ENCODE measurements at regions not wholly inside any gene's neighbourhood (a gene's known extent, or its start where the extent isn't known, plus 50 kb on each side); places are given as distances from the start of the nearest gene placed in this dataset.

DNA sequence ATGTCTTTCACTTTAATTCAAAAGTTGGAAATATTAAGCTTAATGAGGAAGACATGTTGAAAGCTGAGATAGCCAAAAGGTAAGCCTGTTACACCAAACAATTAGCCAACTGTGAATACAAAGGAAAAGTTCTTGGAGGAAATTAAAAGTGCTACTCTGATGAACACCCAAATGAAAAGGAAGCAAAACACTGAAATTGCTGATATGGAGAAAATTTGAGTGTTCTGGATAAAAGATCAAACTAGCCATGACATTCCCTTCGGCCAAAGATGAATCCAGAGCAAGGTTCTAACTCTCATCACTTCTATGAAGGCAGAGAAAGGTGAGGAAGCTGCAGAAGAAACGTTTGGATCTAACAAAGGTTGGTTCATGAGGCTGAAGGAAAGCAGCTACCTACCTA lies 280.8 kb upstream of the BCHE start:
- Histone ChIP-seq H3K9ac (ENCODE audit: low read depth in 2 of 2, low read length in 2 of 2) (no peak overlapping the region), H3K4me3 (no peak overlapping the region), H3K27me3 (no peaks in the 10 kb centered on the region), H3K9me3 (no peaks in the 10 kb centered on the region), H3K36me3 (no peaks in the 10 kb centered on the region), H3K4me1 (no peaks in the 10 kb centered on the region), H3K27ac (no peak overlapping the region)
- TF ChIP-seq, protein P1, sequence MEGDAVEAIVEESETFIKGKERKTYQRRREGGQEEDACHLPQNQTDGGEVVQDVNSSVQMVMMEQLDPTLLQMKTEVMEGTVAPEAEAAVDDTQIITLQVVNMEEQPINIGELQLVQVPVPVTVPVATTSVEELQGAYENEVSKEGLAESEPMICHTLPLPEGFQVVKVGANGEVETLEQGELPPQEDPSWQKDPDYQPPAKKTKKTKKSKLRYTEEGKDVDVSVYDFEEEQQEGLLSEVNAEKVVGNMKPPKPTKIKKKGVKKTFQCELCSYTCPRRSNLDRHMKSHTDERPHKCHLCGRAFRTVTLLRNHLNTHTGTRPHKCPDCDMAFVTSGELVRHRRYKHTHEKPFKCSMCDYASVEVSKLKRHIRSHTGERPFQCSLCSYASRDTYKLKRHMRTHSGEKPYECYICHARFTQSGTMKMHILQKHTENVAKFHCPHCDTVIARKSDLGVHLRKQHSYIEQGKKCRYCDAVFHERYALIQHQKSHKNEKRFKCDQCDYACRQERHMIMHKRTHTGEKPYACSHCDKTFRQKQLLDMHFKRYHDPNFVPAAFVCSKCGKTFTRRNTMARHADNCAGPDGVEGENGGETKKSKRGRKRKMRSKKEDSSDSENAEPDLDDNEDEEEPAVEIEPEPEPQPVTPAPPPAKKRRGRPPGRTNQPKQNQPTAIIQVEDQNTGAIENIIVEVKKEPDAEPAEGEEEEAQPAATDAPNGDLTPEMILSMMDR (IDR thresholded peaks at IDR 0.05), result no peak
- intact Hi-C loops (cut with DNase I), result no loop called here
- DNase-seq, result no peak

DNA sequence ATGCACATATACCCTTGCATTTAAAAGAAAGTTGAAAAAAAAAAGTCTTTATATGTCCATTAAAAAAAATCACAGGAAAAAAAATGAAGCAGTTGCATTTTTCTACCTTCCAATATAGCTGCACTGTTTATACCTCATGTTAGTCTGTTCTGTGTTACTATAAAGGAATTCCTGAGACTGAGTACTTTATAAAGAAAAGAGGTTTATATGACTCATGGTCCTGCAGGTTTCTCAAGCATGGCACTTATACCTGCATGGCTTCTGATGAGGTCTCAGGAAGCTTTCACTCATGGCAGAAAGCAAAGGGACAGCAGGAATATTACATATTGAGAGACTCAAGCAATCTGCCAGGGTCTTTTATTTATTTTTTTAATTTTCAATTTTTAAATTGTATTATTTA lies 277.2 kb upstream of the BCHE start:
- no peaks in the 10 kb centered on the region for H3K9me3 ChIP-seq
- no peak overlapping the region for H3K27ac ChIP-seq
- TF ChIP-seq, protein P1 (IDR thresholded peaks at IDR 0.05), result no peak
- H3K4me3 ChIP-seq, result no peak overlapping the region
- H3K9ac ChIP-seq (ENCODE audit: low read depth in 2 of 2, low read length in 2 of 2), result no peak overlapping the region
- no peaks in the 10 kb centered on the region for H3K27me3 ChIP-seq
- H3K36me3 ChIP-seq, result no peaks in the 10 kb centered on the region
- DNase-seq, result no peak
- no peaks in the 10 kb centered on the region for H3K4me1 ChIP-seq
- intact Hi-C loops (cut with DNase I), result no loop called here

DNA sequence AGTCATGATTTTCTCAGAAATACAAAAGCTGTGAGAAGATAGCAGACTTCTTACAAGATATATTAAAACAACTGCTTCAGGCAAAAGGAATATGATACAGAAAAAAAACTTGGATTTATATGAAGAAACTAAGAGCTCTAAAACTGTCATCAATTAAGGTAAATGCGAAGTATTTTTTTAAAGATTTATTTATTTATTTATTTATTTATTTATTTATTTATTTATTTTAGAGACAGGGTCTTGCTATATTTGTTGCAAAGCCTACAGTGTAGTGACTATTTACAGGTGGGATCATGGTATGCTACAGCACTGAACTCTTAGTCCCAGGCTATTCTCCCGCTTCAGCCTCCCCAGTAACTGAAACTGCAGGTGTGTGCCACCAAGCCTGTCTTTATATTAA lies 274.3 kb upstream of the BCHE start:
- DNase-seq, result no peak
- Histone ChIP-seq H3K36me3 (no peaks in the 10 kb centered on the region), H3K27ac (no peak overlapping the region), H3K4me1 (no peaks in the 10 kb centered on the region), H3K4me3 (no peak overlapping the region), H3K9me3 (no peaks in the 10 kb centered on the region), H3K9ac (ENCODE audit: low read depth in 2 of 2, low read length in 2 of 2) (no peak overlapping the region), H3K27me3 (no peaks in the 10 kb centered on the region)
- intact Hi-C loops (cut with DNase I), result no loop called here
- TF ChIP-seq, protein P1 (IDR thresholded peaks at IDR 0.05), result no peak

DNA sequence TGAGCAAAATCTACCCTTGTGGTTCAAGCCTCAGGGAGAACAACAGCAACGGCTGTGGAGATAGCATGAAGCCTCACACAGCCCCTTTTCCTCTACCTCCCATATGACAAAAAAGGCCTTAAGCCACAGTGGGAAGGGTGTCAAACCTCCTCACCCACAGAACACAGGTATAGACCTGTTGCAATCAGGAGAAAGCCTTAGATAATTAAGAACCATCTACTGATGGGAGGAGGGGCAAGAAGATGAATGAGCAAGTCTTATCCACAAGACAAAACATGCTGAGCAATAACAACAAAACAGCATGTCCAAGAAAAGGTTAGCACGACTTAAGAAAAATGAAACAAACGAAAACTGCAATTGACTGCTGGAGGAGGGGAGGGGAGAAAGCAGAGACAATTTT lies 272.9 kb upstream of the BCHE start:
- H3K27me3 ChIP-seq, result no peaks in the 10 kb centered on the region
- no peaks in the 10 kb centered on the region for H3K9me3 ChIP-seq
- TF ChIP-seq, protein P1 (IDR thresholded peaks at IDR 0.05), result no peak
- no peaks in the 10 kb centered on the region for H3K4me1 ChIP-seq
- no peaks in the 10 kb centered on the region for H3K36me3 ChIP-seq
- no peak for DNase-seq
- no peak overlapping the region for H3K9ac ChIP-seq (ENCODE audit: low read depth in 2 of 2, low read length in 2 of 2)
- H3K4me3 ChIP-seq, result no peak overlapping the region
- intact Hi-C loops (cut with DNase I), result no loop called here
- no peak overlapping the region for H3K27ac ChIP-seq

DNA sequence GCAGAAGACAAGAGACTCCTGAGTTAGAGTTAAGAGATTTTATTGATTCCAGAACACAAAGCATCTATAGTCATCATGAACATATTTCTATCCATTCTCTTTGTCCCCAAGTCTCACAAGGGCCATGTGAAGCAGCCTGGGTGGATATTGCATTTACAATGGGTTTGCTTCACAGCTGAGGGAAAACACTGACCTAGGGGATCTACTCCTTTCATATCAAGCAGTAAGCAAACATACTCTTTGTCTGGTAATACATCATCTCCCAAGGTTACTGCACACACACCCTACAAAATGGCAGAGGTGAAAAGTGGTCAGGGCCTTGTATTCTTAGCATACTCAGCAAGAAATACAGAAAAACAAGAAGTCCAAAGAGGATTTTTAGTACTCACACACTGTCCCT lies 267.7 kb upstream of the BCHE start:
- intact Hi-C loops (cut with DNase I), result no loop called here
- Histone ChIP-seq H3K9me3 (no peaks in the 10 kb centered on the region), H3K9ac (ENCODE audit: low read depth in 2 of 2, low read length in 2 of 2) (no peak overlapping the region), H3K4me1 (no peaks in the 10 kb centered on the region), H3K27ac (no peak overlapping the region), H3K27me3 (no peaks in the 10 kb centered on the region), H3K36me3 (no peaks in the 10 kb centered on the region), H3K4me3 (no peak overlapping the region)
- no peak for DNase-seq
- TF ChIP-seq, protein P1 (IDR thresholded peaks at IDR 0.05), result no peak

DNA sequence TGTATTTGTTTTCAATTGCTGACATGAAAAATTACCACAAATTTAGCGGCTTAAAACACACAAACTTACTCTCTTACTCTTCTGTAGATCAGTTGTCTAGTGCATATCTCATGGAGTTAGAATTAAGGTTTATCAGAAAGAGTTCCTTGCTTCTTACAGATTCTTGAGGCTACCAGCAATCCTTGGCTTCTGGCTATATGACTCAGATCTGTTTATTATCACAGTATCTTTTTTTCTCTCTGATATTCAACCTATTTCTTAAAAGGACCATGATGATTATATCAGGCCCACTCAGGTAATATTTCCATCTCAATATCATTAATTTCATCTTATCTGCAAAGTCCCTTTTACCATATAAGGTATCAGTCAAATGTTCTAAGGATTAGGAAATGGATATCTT lies 263.5 kb upstream of the BCHE start:
- H3K27ac ChIP-seq, result no peak overlapping the region
- no peaks in the 10 kb centered on the region for H3K36me3 ChIP-seq
- no peaks in the 10 kb centered on the region for H3K9me3 ChIP-seq
- TF ChIP-seq, protein P1 (IDR thresholded peaks at IDR 0.05), result no peak
- no peak for DNase-seq
- H3K9ac ChIP-seq (ENCODE audit: low read depth in 2 of 2, low read length in 2 of 2), result no peak overlapping the region
- no peak overlapping the region for H3K4me3 ChIP-seq
- H3K4me1 ChIP-seq, result no peaks in the 10 kb centered on the region
- intact Hi-C loops (cut with DNase I), result no loop called here
- H3K27me3 ChIP-seq, result no peaks in the 10 kb centered on the region
